ENCODE measurements at regions not wholly inside any gene's neighbourhood (a gene's known extent, or its start where the extent isn't known, plus 50 kb on each side); places are given as distances from the start of the nearest gene placed in this dataset.

GRCh38 chr16:85470873-85471272, 142.2 kb upstream of the GSE1 start:
- TF ChIP-seq CTCF (IDR thresholded peaks at IDR 0.05; ENCODE audit: borderline replicate concordance, extremely low read depth, low read length, poor library complexity, severe bottlenecking) (no peak), EZH2 (IDR thresholded peaks at IDR 0.05; ENCODE audit: borderline replicate concordance, low read depth, low read length, severe bottlenecking) (no peak)
